Stomach smooth muscle (tissue), 2 donors: ENCODE measurements at regions not wholly inside any gene's neighbourhood (a gene's known extent, or its start where the extent isn't known, plus 50 kb on each side); places are given as distances from the start of the nearest gene placed in this dataset.

ENCODE experiments used
- H3K27ac ChIP-seq: one replicate; pipeline ENCODE4 v1.7.0; 2013; ENCODE audit warnings: mild to moderate bottlenecking, low read length, inconsistent platforms
- H3K27me3 ChIP-seq, 2 donors: one replicate each; pipeline ENCODE4 v1.7.0; 2013; ENCODE audit warnings: low read length in 2 of 2; ENCODE audit not compliant: insufficient read depth in 2 of 2, control insufficient read depth in 1 of 2
- H3K36me3 ChIP-seq, 2 donors: one replicate each; pipeline ENCODE4 v1.7.0; 2013; ENCODE audit warnings: low read length in 2 of 2; ENCODE audit not compliant: control insufficient read depth in 2 of 2, insufficient read depth in 2 of 2
- H3K4me1 ChIP-seq: one replicate; pipeline ENCODE4 v1.7.0; 2013; ENCODE audit warnings: low read length; ENCODE audit not compliant: control insufficient read depth, insufficient read depth
- H3K4me3 ChIP-seq, 2 donors: one replicate each; pipeline ENCODE4 v1.7.0; 2013; ENCODE audit warnings: low read length in 2 of 2
- H3K9ac ChIP-seq, 2 donors: one replicate each; pipeline ENCODE4 v1.7.0; 2013; ENCODE audit warnings: low read length in 2 of 2, mild to moderate bottlenecking in 1 of 2
- H3K9me3 ChIP-seq, 2 donors: one replicate each; pipeline ENCODE4 v1.7.0; 2013; ENCODE audit warnings: low read length in 2 of 2; ENCODE audit not compliant: control insufficient read depth in 2 of 2
- donor health status: healthy.
- donor health status: Pancreatic carcinoma.

- H3K9me3 ChIP-seq, result peaks cover 9 to 14% of the 10 kb centered on the region in 2 donors
- H3K4me1 ChIP-seq, result no peaks in the 10 kb centered on the region
- H3K4me3 ChIP-seq, result no peak overlapping the region
- no peaks in the 10 kb centered on the region for H3K36me3 ChIP-seq
- no peak overlapping the region for H3K9ac ChIP-seq
- peaks cover 0 to 11% of the 10 kb centered on the region in 2 donors for H3K27me3 ChIP-seq
- H3K27ac ChIP-seq, result no peak overlapping the region
Observed at GRCh38 chr3:13934315-13934714, 54.4 kb upstream of the WNT7A start.

DNA sequence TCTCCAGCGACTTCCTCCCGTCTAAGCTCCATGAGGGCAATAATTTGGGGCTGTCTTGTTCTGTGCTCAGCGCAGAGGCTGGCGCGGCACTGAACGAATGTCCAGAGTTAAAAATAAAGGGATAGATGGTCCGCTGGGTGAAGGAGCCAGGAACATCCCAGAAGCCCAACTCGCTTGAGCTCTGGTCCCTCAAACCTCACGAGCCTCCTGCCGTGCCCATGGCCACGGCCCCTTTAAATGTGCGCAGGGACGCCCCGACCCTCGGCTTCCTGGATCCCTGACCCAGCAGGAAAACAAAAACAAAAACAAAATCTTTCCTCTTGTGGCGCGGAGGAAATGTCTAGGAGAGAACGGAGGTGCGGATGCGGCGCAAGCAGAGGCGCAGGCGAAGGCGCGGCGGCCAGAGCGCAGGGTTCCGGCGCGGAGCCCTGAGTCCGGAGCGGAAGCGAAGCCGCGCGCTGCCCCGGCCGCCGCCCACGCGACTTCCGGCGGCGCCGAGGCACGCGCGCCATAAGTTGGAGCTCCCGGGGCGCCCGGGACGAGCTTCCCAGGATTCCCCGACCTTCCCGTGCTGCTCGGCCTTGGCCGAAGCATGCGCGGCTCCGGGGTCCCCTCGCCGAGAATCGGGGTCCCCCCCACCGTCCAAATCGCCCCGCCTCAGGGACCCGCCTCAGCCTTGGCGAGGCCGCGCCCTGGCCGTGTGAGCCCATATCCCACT is 52.9 kb upstream of the WNT7A start:
- H3K9me3 ChIP-seq, result peaks cover 9 to 14% of the 10 kb centered on the region in 2 donors
- peaks cover 0 to 11% of the 10 kb centered on the region in 2 donors for H3K27me3 ChIP-seq
- H3K36me3 ChIP-seq, result no peaks in the 10 kb centered on the region
- H3K4me1 ChIP-seq, result no peaks in the 10 kb centered on the region
- no peak overlapping the region for H3K9ac ChIP-seq
- peak overlapping the region; percentile 40 to 44 for H3K4me3 ChIP-seq
- no peak overlapping the region for H3K27ac ChIP-seq

DNA sequence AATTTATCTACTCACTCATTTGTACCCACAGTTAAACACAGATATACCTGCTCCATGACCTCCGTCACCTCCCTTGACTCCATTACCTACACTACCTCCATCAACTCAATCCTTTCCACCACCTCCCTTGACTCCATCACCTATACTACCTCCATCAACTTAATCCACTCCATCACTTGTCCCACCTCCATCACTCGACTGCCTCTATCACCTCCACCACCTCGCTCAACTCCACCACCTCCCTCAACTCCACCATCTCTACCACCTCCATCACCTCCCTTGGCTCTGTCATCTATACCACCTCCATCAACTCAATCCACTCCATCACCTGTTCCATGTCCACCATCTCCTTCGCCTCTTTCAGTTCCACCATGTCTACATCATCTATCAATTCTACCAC is 51.3 kb upstream of the WNT7A start:
- Histone ChIP-seq H3K9me3 (peaks cover 9 to 14% of the 10 kb centered on the region in 2 donors), H3K4me1 (no peaks in the 10 kb centered on the region), H3K27me3 (peaks cover 0 to 11% of the 10 kb centered on the region in 2 donors), H3K36me3 (no peaks in the 10 kb centered on the region), H3K27ac (no peak overlapping the region), H3K4me3 (no peak overlapping the region), H3K9ac (no peak overlapping the region)
